Astrocyte (in vitro differentiated cells and primary cell): ENCODE measurements at regions not wholly inside any gene's neighbourhood (a gene's known extent, or its start where the extent isn't known, plus 50 kb on each side); places are given as distances from the start of the nearest gene placed in this dataset.

ENCODE experiments used
- DNase-seq: peaks from one replicate; pipeline ENCODE4 v3.0.0-alpha.2; 2010; ENCODE audit warnings: low read depth
- FAIRE-seq: peaks from 2 replicates; lab custom pipeline; 2011; peaks lifted over from hg19 to GRCh38; lab: Jason Lieb, UNC
- H2AFZ ChIP-seq: 2 replicates; pipeline ENCODE4 v1.6.0; 2012; ENCODE audit warnings: low read depth, low read length, inconsistent platforms
- H3K27ac ChIP-seq: 2 replicates; pipeline ENCODE4 v1.5.1; 2011; ENCODE audit warnings: low read depth, low read length, inconsistent platforms
- H3K27me3 ChIP-seq: 2 replicates; pipeline ENCODE4 v1.6.0; 2011; ENCODE audit warnings: low read length, inconsistent platforms; ENCODE audit not compliant: insufficient read depth
- H3K36me3 ChIP-seq: 2 replicates; pipeline ENCODE4 v1.5.1; 2011; ENCODE audit warnings: low read length, inconsistent platforms; ENCODE audit not compliant: insufficient read depth
- H3K4me1 ChIP-seq: 2 replicates; pipeline ENCODE4 v1.5.1; 2011; ENCODE audit warnings: low read length, inconsistent platforms; ENCODE audit not compliant: insufficient read depth
- H3K4me2 ChIP-seq: 2 replicates; pipeline ENCODE4 v1.6.0; 2012; ENCODE audit warnings: low read length, inconsistent platforms
- H3K4me3 ChIP-seq: 2 replicates; pipeline ENCODE4 v1.5.1; 2011; ENCODE audit warnings: low read depth, mild to moderate bottlenecking, low read length, inconsistent platforms; ENCODE audit not compliant: insufficient read depth
- H3K79me2 ChIP-seq: 2 replicates; pipeline ENCODE4 v1.6.0; 2012; ENCODE audit warnings: mild to moderate bottlenecking, low read length, inconsistent platforms; ENCODE audit not compliant: insufficient read depth
- H3K9ac ChIP-seq: 2 replicates; pipeline ENCODE4 v1.6.0; 2012; ENCODE audit warnings: mild to moderate bottlenecking, low read length, inconsistent platforms
- H3K9me3 ChIP-seq: 2 replicates; pipeline ENCODE4 v1.5.1; 2012; ENCODE audit warnings: low read depth, mild to moderate bottlenecking, low read length, inconsistent platforms; ENCODE audit not compliant: insufficient read depth
- H4K20me1 ChIP-seq: 2 replicates; pipeline ENCODE4 v1.6.0; 2012; ENCODE audit warnings: low read length, inconsistent platforms; ENCODE audit not compliant: insufficient read depth
- H3K27ac Mint-ChIP-seq: one replicate; pipeline ENCODE4 v1.8.0; 2021; ENCODE audit warnings: mild to moderate bottlenecking, mixed read lengths; ENCODE audit not compliant: unreplicated experiment
- H3K27me3 Mint-ChIP-seq: one replicate; pipeline ENCODE4 v1.8.0; 2021; ENCODE audit warnings: low read depth, mixed read lengths; ENCODE audit not compliant: unreplicated experiment
- H3K36me3 Mint-ChIP-seq: one replicate; pipeline ENCODE4 v1.8.0; 2021; ENCODE audit warnings: low read depth, mixed read lengths; ENCODE audit not compliant: unreplicated experiment
- H3K4me1 Mint-ChIP-seq: one replicate; pipeline ENCODE4 v1.8.0; 2021; ENCODE audit warnings: low read depth, mixed read lengths; ENCODE audit not compliant: unreplicated experiment
- H3K4me3 Mint-ChIP-seq: one replicate; pipeline ENCODE4 v1.8.0; 2021; ENCODE audit warnings: mild to moderate bottlenecking, moderate library complexity, mixed read lengths; ENCODE audit not compliant: unreplicated experiment
- H3K9me3 Mint-ChIP-seq: one replicate; pipeline ENCODE4 v1.8.0; 2021; ENCODE audit warnings: mild to moderate bottlenecking, mixed read lengths; ENCODE audit not compliant: unreplicated experiment
- CTCF ChIP-seq: IDR thresholded peaks from 2 replicates; pipeline ENCODE4 v1.5.1; 2011; ENCODE audit warnings: low read depth, mild to moderate bottlenecking, inconsistent platforms, low read length, moderate library complexity; ENCODE audit not compliant: insufficient read depth
- EZH2 ChIP-seq: IDR thresholded peaks from 2 replicates; pipeline ENCODE4 v1.6.1; 2012; ENCODE audit warnings: mild to moderate bottlenecking, low read length, inconsistent platforms; ENCODE audit not compliant: insufficient read depth

GRCh38 chr16:22681554-22682291 is 132.2 kb upstream of the HS3ST2 start:
- Histone ChIP-seq H3K79me2 (no peaks in the 10 kb centered on the region), H3K4me1 (no peaks in the 10 kb centered on the region), H4K20me1 (no peaks in the 10 kb centered on the region), H3K9me3 (no peaks in the 10 kb centered on the region), H3K4me3 (no peak overlapping the region), H3K9ac (no peak overlapping the region), H3K27me3 (peaks cover 24% of the 10 kb centered on the region), H3K27ac (no peak overlapping the region), H3K4me2 (no peak overlapping the region), H2AFZ (no peak overlapping the region), H3K36me3 (no peaks in the 10 kb centered on the region)
- FAIRE-seq, result no peak
- peaks cover 2% of the 10 kb centered on the region for H3K9me3 Mint-ChIP-seq
- no peaks in the 10 kb centered on the region for H3K36me3 Mint-ChIP-seq
- H3K27me3 Mint-ChIP-seq, result peaks cover 11% of the 10 kb centered on the region
- no peak overlapping the region for H3K27ac Mint-ChIP-seq
- no peak for DNase-seq
- H3K4me3 Mint-ChIP-seq, result no peak overlapping the region
- H3K4me1 Mint-ChIP-seq, result peaks cover 9% of the 10 kb centered on the region
- TF ChIP-seq EZH2 (no peak), CTCF (no peak)

GRCh38 chr16:22683258-22683657 is 130.7 kb upstream of the HS3ST2 start:
- Mint-ChIP-seq H3K4me1 (peaks cover 9% of the 10 kb centered on the region), H3K9me3 (peaks cover 2% of the 10 kb centered on the region), H3K27ac (no peak overlapping the region), H3K36me3 (no peaks in the 10 kb centered on the region), H3K27me3 (peaks cover 7% of the 10 kb centered on the region), H3K4me3 (no peak overlapping the region)
- Histone ChIP-seq H3K9me3 (no peaks in the 10 kb centered on the region), H3K27ac (no peak overlapping the region), H3K4me2 (no peak overlapping the region), H2AFZ (no peak overlapping the region), H4K20me1 (no peaks in the 10 kb centered on the region), H3K9ac (no peak overlapping the region), H3K79me2 (no peaks in the 10 kb centered on the region), H3K27me3 (peaks cover 24% of the 10 kb centered on the region), H3K4me1 (no peaks in the 10 kb centered on the region), H3K36me3 (no peaks in the 10 kb centered on the region), H3K4me3 (no peak overlapping the region)
- no peak for DNase-seq
- no peak for TF ChIP-seq EZH2
- no peak for TF ChIP-seq CTCF
- no peak for FAIRE-seq
